HG03520 (cell line): ENCODE measurements at regions not wholly inside any gene's neighbourhood (a gene's known extent, or its start where the extent isn't known, plus 50 kb on each side); places are given as distances from the start of the nearest gene placed in this dataset.
"Not testable (repeated sequence)": the region's sequence is repeated elsewhere in the genome, so short reads cannot be mapped to it uniquely, and the experiment has no call there.

Source experiments
- ATAC-seq: cut with Tn5 transposase; IDR thresholded peaks from one replicate; pipeline ENCODE4 v1.9.1; 2021; ENCODE audit warnings: mild to moderate bottlenecking, moderate library complexity; ENCODE audit not compliant: unreplicated experiment

DNA sequence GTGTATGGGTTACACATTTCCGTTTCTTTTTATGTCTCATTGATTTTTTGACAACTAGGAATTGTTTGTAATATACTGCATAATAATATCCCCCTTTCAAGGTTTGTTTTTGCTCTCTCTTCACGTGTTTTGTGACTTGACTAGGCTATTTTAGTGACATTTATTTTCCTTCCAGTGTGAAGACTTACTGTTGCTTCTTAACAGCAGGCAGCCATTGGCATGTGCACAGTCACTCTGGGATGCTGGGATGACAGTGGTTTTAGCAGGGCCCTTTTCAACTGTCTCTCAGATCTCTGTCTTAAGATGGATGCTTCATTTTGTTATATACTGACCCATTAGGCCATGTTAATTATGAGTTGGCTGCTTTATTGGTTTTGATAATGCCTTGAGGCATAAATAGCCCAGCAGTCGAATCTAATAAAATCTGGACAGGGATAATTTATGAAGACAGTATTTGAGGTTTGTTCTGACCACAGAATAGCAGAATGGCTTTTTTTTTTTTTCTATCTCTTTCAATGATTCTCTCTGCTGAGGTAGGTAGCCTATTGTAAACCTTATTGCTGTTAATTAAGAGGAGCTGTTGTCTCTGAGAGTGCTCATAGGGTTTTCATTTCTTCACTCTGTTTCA, 536.0 kb downstream of the GABRG2 start:
- ATAC-seq, result no peak

DNA sequence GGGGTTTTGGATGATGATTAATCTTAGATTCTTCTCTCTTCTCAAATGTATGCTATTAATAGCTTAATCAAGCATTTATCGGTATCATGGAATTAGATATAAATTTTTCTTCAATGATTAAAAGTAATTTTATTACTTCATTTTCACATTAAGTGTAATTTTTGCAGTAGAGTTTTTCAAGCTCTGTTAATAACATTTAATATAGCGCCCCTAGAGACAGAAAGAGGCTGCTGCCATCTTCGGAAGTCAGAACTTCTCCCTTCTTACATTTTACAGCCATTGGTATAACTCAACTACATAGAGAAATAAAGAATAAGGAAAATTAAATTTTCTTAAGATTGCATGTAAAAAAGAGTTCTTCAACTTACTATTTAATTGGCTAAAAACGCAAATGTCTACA, 540.3 kb downstream of the GABRG2 start:
- no peak for ATAC-seq

DNA sequence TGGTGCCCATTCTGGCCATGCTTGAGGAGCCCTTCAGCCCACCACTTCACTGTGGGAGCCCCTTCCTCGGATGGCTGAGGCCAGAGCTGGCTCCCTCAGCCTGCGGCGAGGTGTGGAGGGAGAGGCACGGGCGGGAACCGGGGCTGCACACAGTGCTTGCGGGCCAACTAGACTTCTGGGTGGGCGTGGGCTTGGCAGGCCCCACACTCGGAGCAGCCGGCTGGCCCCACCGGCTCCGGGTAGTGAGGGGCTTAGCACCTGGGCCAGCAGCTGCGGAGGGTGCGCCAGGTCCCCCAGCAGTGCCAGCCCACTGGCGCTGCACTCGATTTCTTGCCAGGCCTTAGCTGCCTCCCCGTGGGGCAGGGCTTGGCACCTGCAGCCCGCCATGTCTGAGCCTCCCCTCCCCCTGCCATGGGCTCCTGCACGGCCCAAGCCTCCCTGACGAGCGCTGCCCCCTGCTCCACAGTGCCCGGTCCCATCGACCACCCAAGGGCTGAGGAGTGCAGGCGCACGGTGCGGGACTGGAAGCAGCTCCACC, 554.2 kb downstream of the GABRG2 start:
- not testable (repeated sequence) for ATAC-seq

DNA sequence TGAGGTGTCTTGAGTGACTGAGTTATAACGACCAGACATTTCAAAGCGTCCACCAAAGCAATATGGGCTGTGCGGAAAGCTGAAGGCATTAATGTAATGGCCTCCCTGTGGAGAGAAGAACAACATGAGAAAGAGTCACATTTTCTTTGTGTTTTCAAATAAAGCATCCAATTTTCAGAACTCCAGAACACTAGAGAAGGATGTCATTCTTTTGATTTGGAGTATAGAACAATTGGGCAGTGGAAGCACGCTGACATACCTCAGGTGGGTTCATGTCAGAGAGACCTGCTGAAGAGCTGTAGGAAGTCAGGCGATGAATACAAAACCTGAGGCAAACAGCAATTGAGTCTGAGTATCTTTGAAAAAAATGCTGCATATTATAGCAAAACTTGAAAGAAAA, 556.5 kb downstream of the GABRG2 start:
- ATAC-seq, result no peak

DNA sequence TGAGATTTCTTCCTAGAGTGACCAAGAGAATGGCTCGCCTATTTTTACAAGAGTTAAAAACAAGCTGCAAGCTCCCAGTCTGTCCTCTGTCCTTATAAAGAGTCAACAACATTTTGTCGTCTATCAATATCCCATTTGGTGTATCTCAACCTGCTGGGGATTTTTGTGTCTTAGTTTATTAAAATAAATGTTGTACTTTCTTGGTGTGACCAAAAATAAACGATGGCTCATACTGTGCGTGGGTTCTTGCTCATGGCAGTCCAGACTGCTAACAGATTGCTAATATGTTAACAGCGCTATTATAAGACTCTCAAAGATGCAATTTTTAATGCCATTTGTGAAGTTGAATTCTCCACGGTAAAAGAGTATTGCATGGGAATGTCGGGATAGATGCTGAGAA, 569.9 kb downstream of the GABRG2 start:
- ATAC-seq, result no peak

DNA sequence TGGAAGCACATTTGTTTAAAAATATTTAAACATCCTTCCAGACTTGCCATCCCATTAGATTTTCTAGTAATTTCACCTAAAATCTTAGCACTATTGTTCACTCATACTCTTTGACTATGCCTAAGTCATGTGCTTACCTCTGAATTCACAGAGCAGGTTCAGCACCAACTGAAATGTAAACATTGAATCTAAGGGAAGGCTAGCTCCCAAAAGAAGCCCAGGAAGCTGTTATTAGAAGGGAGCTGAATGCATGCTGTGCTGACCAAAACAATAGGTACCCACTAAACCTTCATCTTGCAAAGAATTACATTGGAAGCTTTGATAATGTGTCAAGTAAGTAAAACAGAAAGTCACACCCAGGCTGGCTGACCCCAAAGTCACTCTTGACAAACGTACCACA, 571.3 kb downstream of the GABRG2 start:
- ATAC-seq, result no peak

DNA sequence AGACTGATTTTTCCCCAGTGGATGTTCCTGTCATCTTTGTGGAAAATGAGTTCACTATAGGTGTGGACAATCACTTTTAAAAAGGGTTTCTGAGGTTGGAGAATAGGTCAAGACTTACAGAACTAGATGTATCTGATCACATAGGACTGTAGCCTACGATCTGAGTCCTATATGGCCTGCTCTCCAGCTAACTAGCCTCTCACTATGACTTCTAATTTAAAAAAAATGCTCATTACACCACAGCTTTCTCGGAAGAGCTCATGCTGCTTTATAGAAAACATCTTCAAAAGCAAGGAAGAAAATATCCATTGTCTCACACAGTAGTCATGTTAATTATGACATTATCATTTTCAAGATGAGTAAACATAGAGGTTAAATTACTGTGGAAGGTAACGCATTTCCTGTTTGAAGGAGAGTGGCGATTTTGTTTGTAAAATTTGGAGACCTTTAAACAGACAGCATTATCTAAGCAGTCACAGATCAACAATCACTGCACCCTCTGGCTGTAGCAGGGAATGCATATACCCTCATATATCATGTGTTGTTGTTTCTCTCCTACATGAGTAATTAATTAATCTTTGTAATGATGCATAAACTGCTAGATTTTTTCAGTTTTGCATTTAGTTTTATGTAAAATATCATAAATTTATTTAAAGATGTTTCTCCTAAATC, 573.7 kb downstream of the GABRG2 start:
- ATAC-seq, result no peak

DNA sequence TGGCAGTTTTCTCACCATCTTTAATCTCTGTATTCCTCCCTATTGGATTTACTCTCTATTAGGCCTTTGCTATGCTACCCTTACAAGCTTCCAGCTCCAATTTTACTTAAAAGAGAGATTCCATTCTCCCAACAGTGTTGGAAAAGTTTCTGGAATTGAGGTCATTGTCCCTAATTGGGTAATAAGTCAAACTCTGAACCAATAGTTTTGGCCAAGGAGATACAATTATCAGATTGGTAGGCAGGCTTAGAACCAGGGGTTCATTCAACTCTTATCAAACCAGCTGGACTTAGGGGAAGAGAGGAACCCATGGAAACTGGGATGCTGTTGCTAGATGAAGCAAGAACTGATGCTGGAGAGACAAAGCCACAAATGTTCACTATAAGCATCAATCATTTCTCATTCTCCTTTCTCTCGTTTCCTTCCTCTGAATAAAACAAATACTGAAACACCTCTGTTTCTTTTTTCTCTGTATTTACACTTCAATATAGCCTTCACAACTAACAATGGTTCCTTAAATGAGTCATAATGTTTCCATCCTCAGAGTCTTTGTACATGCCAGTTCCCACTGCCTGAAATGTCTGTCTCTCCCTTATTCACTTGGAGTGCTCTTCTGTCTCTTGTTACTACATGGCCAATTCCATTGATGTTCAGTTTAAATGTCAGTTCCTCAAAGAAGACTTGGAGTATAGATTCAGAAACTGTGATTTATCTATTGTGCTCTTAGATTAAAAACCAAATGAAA, 587.3 kb downstream of the GABRG2 start:
- ATAC-seq, result no peak

DNA sequence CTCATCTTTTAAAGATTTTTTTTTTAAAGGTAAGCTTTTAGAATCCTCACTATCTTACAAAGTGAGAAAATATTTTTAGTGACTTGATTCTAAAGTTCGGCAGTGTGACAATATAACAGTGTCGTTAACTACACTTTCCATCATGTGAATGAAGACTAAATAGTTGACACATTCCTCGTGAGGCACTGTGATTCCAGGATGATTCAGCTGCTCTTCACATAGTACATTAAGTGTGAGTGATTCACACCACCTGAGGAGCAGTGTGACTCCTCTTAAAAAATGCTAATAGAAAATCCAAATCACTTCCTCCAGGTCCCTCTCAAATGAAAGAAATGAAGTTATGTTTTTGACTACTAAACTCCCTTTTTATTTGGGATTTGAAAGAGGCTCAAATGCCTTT, 589.5 kb downstream of the GABRG2 start:
- no peak for ATAC-seq

DNA sequence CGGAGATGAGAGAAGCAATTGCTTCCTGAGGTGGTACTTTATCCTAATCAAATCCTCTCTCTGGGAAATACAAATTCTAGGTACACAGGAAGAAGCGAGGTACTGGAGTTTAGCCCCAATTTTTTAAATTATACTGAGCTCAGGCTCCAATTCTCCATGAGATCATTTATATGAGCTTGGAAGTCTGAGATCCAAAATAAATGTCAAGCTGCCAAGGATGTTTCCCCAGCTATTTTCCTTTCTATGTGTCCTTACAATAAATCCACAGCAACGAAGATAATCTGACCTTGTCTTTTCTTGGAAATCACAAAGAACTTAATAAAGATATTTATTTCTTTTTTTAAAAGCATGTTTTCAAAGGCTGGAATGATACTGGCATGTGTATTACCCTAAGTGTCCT, 597.3 kb downstream of the GABRG2 start:
- no peak for ATAC-seq

DNA sequence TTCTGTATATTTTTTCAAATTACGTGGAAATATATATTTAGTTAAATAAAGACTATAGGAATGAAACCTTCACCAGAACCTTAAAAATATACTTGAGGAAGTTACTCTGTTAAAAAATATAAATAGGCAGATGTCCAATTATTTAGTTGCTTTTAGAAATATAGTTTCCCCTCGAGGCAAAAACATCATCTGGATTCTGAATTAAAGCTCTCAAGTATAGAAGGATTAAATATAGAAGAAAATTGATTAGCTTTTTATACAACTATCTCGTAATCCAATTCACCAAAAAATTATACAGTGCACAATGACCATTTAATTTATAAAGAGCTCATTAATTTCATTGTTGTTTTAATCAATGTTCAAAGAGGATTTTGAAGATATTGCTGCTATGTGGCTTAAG, 601.4 kb downstream of the GABRG2 start:
- ATAC-seq, result no peak

DNA sequence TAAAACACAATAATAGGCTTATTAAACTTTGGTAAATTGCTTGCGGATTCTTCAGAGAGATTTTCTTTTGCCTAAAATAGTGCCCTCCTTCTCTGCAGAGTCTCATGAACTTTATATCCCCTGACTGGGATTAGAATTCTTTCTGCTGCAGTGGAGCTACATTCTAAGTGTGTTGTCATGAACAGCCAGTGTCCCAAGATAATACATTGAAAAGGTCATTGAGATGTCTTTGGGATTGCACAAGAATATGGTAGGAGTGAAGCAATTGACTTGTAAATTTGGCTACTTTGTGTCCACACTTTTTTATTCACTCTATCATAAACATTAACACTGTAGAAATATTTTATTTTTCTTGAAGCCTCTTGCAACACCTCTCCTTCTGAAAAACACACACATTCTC, 604.5 kb downstream of the GABRG2 start:
- ATAC-seq, result no peak

DNA sequence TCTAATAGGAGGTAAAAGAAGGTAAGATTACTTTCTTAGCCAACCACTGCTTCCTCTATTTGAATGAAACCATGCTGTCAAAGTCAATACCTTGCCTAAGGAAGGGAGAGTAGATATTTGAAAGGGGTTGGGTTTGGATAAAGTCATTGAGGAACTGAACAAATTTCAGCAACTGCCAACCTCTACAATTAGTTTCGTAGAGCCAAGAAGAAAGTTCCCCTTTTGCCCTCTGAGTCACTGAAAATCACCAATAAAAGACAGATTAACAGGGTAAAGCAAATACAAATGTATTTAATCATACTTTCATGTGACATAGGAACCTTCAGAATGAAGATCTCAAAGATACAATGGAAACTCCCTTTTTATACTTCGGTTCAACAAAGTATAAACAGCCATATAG, 615.7 kb downstream of the GABRG2 start:
- no peak for ATAC-seq

DNA sequence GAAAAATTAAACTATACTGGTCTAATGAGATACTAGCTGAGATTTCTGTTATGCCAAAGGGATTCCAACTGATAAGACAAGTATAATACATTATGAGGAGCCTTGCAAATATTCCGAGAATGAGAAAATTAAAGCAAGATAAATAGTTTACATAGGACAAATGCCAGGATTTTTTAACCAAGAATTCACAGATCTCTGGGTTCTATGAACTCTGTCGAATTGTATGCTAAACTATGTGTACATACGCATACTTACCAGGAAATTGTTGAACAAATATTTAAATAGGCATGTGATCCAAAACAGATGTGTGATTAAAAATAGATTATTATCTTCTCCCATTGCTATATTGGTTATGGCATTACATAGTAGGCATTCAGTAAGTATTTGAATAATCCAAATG, 616.6 kb downstream of the GABRG2 start:
- ATAC-seq, result no peak

DNA sequence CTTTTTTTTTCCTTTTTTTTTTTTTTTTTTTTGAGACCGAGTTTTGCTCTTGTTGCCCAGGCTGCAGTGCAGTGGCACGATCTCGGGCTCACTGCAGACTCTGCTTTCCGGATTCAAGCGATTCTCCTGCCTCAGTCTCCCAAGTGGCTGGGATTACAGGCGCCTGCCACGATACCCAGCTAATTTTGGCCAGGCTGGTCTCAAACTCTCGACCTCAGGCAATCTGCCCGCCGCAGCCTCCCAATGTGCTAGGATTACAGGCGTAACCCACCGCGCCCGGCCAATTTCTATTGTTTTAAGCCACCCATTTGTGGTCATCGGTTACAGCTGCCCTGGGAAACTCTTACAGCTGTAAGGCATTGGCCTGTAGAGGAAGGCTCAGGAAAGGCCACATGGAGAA, 617.7 kb downstream of the GABRG2 start:
- ATAC-seq, result no peak

DNA sequence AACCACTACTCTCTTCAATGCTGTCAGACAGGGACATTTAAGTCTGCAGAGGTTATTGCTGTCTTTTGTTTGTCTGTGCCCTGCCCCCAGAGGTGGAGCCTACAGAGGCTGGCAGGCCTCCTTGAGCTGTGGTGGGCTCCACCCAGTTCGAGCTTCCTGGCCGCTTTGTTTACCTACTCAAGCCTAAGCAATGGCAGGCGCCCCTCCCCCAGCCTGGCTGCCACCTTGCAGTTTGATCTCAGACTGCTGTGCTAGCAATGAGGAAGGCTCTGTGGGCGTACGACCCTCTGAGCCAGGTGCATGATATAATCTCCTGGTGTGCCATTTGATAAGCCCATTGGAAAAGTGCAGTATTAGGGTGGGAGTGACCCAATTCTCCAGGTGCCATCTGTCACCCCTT, 628.7 kb downstream of the GABRG2 start:
- ATAC-seq, result not testable (repeated sequence)

DNA sequence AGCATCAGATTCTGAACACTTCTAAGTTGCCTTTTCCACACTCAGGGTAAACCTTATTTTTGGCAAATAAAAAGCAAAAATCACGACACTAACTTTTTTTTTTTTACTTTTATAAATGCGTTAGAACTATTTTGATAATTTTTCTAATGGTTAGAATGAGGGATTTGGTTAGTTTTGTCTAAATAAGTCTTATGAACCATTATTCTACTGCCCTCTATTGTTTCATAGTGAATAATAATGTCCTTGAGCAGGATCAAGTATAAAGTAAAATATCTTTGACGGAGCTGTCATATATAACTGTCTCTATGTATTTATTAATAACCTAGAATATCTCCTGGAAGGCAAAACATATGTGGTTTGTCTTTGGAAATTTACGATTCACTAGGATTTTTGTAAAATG, 631.8 kb downstream of the GABRG2 start:
- no peak for ATAC-seq

DNA sequence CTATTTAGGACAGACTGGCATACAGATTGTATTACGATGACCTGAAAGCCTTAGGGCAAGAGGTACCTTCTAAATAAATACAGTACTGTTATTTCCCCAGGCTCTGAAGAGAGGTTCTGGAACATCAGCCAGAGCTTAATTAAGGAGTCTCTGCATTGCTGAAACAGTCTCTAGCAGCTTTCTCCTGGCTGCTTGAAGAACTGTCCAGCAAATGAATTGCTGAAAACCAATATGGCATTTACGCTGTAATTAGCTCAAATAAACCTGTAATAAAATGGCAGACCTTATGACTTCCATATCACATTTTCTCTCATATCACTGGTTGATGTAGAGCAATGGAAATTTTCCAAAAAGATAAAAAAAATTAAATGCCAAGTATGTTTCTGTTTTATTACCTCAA, 636.3 kb downstream of the GABRG2 start:
- ATAC-seq, result no peak

DNA sequence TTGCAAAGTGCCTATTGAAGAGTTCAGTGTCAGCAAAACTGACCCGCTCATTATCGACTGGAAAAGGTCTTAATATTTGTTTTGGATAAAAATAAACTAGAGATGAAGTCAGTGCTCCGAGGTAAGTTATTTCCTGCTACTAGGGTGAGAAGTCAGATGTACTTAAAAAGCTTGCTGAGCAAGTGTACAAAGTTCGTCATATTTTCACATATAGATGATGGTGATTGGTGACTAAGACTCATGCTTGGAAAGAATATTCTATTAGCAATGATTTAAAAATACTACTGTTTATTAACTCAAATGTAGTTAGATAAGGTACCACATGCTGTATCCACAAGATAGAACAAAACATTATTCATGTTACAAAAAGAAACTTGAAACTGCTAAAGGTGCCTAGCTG, 643.7 kb downstream of the GABRG2 start:
- no peak for ATAC-seq

DNA sequence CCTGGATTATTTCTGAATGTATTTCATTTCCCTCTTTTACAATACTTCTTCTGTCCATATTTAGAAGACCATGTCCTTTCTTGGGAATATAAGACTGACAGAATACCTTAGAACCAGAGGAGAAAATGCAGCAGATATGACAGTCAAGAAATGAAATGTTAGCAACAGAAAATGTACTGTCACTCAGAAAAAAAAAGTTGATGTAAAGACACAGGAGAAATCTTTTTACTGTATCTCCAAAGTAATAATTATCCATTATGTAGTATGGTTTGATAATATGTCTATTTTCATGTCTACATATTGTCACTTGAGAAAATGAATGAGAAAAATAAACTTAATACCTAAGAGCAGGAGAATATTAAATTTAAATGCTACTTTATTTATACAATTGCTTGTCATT, 652.1 kb downstream of the GABRG2 start:
- no peak for ATAC-seq

DNA sequence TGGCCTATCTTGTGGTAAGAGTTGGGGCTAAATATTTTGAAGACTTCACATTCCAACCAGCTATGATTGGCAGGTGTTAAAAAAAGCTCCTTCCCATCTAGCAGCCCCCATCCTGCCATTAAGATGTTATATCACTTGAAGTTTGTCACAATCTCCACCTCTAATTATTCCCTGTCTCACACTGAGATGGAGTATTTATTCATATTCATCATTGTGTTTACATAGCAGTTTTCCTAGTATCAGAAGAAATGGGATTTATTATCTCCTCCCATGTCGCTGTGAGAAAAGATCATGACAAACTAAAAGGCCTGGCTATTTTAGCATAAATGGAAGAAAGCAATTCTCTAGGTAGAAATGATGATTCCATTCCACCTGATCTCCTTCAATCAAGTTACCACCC, 653.6 kb downstream of the GABRG2 start:
- no peak for ATAC-seq

DNA sequence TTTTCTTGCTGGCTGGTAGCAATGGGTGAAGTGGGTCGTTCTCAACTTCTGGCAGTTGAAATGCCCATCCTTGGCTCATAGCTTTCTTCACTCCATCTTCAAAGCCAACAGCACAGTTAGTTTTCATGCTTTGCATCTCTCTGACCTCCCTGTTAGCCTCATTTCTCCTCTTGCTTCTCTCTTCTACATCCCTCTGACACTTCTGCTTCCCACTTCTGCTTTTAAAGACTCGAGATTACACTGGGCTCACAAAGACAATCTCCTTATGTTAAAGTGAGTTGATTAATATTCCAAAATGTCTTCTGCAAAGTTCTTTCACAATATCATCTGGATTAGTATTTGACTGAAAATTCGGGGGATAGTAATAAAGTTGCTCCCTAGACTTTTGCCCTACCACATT, 684.8 kb upstream of the CCNG1 start:
- no peak for ATAC-seq
